Chondrocyte (in vitro differentiated cells): ENCODE measurements at regions not wholly inside any gene's neighbourhood (a gene's known extent, or its start where the extent isn't known, plus 50 kb on each side); places are given as distances from the start of the nearest gene placed in this dataset.

Experiments used
- DNase-seq: peaks from one replicate; pipeline ENCODE4 v3.0.0; 2021; ENCODE audit warnings: mixed read lengths, low spot score
- H3K27ac Mint-ChIP-seq: one replicate; pipeline ENCODE4 v1.8.0; 2021; ENCODE audit warnings: mild to moderate bottlenecking, moderate library complexity, mixed read lengths; ENCODE audit not compliant: unreplicated experiment
- H3K27me3 Mint-ChIP-seq: 2 replicates; pipeline ENCODE4 v1.8.0; 2021; ENCODE audit warnings: low read depth, mixed read lengths
- H3K36me3 Mint-ChIP-seq: 2 replicates; pipeline ENCODE4 v1.8.0; 2021; ENCODE audit warnings: low read depth, mixed read lengths
- H3K4me1 Mint-ChIP-seq: 2 replicates; pipeline ENCODE4 v1.8.0; 2021; ENCODE audit warnings: low read depth, mild to moderate bottlenecking, mixed read lengths
- H3K4me3 Mint-ChIP-seq: one replicate; pipeline ENCODE4 v1.8.0; 2021; ENCODE audit warnings: mild to moderate bottlenecking, moderate library complexity, mixed read lengths; ENCODE audit not compliant: unreplicated experiment
- H3K9me3 Mint-ChIP-seq: 2 replicates; pipeline ENCODE4 v1.8.0; 2021; ENCODE audit warnings: low read depth, mixed read lengths
- TF ChIP-seq, protein P1 (sequence below): fragments of 200-600 bp; sonication (generic); IDR thresholded peaks from 2 replicates; pipeline ENCODE4 v1.5.0; 2021; ENCODE audit warnings: antibody characterized with exemption, mild to moderate bottlenecking, moderate library complexity

DNA sequence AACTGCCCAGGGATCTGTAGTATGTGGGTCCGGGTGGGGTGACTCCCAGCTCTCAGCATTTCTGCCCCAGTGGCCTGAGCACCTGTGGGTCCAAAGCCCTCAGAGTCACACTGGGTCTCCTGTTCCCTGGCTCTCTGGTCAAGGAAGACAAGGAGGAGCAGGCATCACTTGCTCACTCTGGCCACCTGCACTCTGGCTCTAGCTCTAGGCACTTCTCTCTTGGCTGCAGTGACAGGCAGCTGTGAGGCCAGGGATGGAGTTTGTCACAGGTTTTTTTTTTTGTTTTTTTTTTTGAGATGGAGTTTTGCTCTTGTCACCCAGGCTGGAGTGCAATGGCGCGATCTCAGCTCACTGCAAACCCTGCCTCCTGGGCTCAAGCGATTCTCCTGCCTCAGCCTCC, 84.6 kb downstream of the HS1BP3 start:
- TF ChIP-seq, protein P1, sequence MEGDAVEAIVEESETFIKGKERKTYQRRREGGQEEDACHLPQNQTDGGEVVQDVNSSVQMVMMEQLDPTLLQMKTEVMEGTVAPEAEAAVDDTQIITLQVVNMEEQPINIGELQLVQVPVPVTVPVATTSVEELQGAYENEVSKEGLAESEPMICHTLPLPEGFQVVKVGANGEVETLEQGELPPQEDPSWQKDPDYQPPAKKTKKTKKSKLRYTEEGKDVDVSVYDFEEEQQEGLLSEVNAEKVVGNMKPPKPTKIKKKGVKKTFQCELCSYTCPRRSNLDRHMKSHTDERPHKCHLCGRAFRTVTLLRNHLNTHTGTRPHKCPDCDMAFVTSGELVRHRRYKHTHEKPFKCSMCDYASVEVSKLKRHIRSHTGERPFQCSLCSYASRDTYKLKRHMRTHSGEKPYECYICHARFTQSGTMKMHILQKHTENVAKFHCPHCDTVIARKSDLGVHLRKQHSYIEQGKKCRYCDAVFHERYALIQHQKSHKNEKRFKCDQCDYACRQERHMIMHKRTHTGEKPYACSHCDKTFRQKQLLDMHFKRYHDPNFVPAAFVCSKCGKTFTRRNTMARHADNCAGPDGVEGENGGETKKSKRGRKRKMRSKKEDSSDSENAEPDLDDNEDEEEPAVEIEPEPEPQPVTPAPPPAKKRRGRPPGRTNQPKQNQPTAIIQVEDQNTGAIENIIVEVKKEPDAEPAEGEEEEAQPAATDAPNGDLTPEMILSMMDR, result no peak
- Mint-ChIP-seq H3K27me3 (no peaks in the 10 kb centered on the region), H3K9me3 (no peaks in the 10 kb centered on the region), H3K36me3 (no peaks in the 10 kb centered on the region), H3K4me1 (peaks cover 42% of the 10 kb centered on the region), H3K4me3 (no peak overlapping the region), H3K27ac (no peak overlapping the region)
- no peak for DNase-seq

DNA sequence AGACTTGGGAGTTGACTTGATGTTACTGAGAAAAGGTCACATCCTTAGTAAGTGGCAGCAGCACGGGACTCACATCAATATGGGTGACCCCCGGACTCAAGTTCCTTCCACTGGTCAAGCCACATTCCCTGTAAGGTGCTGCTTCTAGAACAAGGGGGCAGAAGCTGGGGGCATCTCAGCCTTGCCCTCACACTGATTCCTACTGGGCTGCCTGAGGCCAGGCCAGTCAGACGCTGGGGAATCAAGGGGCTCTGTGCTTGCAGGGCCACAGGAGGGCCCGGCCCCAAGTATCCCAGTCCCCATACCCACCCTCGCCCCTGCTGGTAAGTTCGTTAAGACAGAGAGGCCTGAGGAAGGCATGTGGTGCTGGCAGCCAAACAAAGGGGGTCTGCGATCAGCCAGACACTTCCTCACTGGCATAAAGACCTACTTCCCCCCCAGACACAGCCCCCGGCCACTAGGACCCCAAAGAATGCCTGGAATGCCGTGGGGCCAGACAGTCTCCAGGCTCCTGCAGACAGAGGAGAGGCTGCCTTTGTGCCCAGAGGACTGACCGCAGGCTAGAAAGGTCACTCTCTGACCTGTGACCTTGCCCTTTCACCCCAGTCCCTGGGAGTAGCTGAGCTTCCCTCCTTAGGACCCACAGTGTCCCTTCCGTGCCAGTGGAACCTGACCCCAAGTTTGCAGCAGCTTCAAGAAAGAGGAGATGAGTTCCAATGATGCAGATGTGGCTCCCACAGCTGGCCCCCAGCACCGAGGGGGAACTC, 83.6 kb downstream of the HS1BP3 start:
- Mint-ChIP-seq H3K4me3 (no peak overlapping the region), H3K4me1 (peaks cover 34% of the 10 kb centered on the region), H3K9me3 (no peaks in the 10 kb centered on the region), H3K36me3 (no peaks in the 10 kb centered on the region), H3K27me3 (no peaks in the 10 kb centered on the region), H3K27ac (no peak overlapping the region)
- DNase-seq, result no peak
- TF ChIP-seq, protein P1, result no peak
